GM12878 (cell line): ENCODE measurements at regions not wholly inside any gene's neighbourhood (a gene's known extent, or its start where the extent isn't known, plus 50 kb on each side); places are given as distances from the start of the nearest gene placed in this dataset.

Experiments used
- ATAC-seq: fragments of 200-7000 bp; cut with Tn5 transposase; 3 replicates; pipeline ENCODE4 v1.9.1; 2020; ENCODE audit warnings: mild to moderate bottlenecking, moderate library complexity
- BruUV-seq: library from RNA; stranded (reverse); fragments of 400-500 nt; replicated peaks from 2 replicates; lab custom pipeline; 2021; lab: Mats Ljungman, UMichigan
- CTCF ChIA-PET: fragments of 300-600 bp; sonication (Branson Sonifier 250); formaldehyde crosslinking; extraction: SDS; loops from one replicate; lab custom pipeline; 2021; ENCODE audit warnings: inconsistent platforms; lab: Yijun Ruan, JAX
- POLR2A ChIA-PET: fragments of 350-600 bp; formaldehyde crosslinking; extraction: SDS; loops from one replicate; lab custom pipeline; 2021; ENCODE audit warnings: inconsistent platforms; lab: Charles Lee
- RAD21 ChIA-PET: fragments of 300-600 bp; sonication (Branson Sonifier 250); formaldehyde crosslinking; loops from one replicate; lab custom pipeline; 2023; ENCODE audit warnings: antibody characterized with exemption; ENCODE audit not compliant: unreplicated experiment; lab: Charles Lee
- SMC1A ChIA-PET: fragments of 300-600 bp; sonication (Branson Sonifier 250); formaldehyde crosslinking; loops from one replicate; lab custom pipeline; 2023; ENCODE audit not compliant: unreplicated experiment, uncharacterized antibody; lab: Charles Lee
- DNase-seq: peaks from one replicate; pipeline ENCODE4 v3.0.0-alpha.2; 2011; ENCODE audit warnings: low read depth, low spot score
- FAIRE-seq: peaks from 3 replicates; lab custom pipeline; 2011; peaks lifted over from hg19 to GRCh38; lab: Jason Lieb, UNC
- H2AFZ ChIP-seq: 2 replicates; pipeline ENCODE4 v1.6.0; 2011; ENCODE audit warnings: low read depth, low read length, control low read depth; ENCODE audit not compliant: control insufficient read depth
- H3K27ac ChIP-seq: 2 replicates; pipeline ENCODE4 v1.5.1; 2011; ENCODE audit warnings: control low read depth; ENCODE audit not compliant: control insufficient read depth, insufficient read depth
- H3K27me3 ChIP-seq, 2 experiments: replicated peaks in 1 of 2; 2 replicates each; pipeline versions ENCODE4 v1.6.0 to v1.6.1; 2011; ENCODE audit warnings: low read length in 1 of 2; ENCODE audit not compliant: control insufficient read depth in 2 of 2, insufficient read depth in 2 of 2
- H3K36me3 ChIP-seq, 2 experiments: 2 replicates each; pipeline ENCODE4 v1.5.1; 2011; ENCODE audit warnings: low read length in 1 of 2; ENCODE audit not compliant: control insufficient read depth in 2 of 2, insufficient read depth in 2 of 2
- H3K4me1 ChIP-seq: 2 replicates; pipeline ENCODE4 v1.6.1; 2011; ENCODE audit warnings: mild to moderate bottlenecking, low read length, moderate library complexity, mixed read lengths; ENCODE audit not compliant: control insufficient read depth, insufficient read depth
- H3K4me2 ChIP-seq: 2 replicates; pipeline ENCODE4 v1.6.0; 2011; ENCODE audit warnings: control low read depth; ENCODE audit not compliant: control insufficient read depth, insufficient read depth
- H3K4me3 ChIP-seq: fragments of 200-600 bp; sonication (generic); 2 replicates; pipeline ENCODE4 v1.5.1; 2016
- H3K79me2 ChIP-seq: 2 replicates; pipeline ENCODE4 v1.6.0; 2011; ENCODE audit warnings: low read length; ENCODE audit not compliant: control insufficient read depth, insufficient read depth
- H3K9ac ChIP-seq: 2 replicates; pipeline ENCODE4 v1.8.0; 2011; ENCODE audit warnings: low read length, control low read depth, mixed read lengths; ENCODE audit not compliant: control insufficient read depth, insufficient read depth
- H3K9me3 ChIP-seq: replicated peaks from 3 replicates; pipeline ENCODE4 v1.5.1; 2011; ENCODE audit warnings: mild to moderate bottlenecking, low read length; ENCODE audit not compliant: control insufficient read depth, insufficient read depth
- H4K20me1 ChIP-seq: 2 replicates; pipeline ENCODE4 v1.6.0; 2011; ENCODE audit not compliant: control insufficient read depth, insufficient read depth
- FOXM1 ChIP-seq: IDR thresholded peaks from 2 replicates; pipeline ENCODE4 v1.6.1; 2012; ENCODE audit warnings: low read depth, mild to moderate bottlenecking, inconsistent platforms, low read length, moderate library complexity
- GABPA ChIP-seq: IDR thresholded peaks from 2 replicates; pipeline ENCODE4 v1.6.1; 2014; ENCODE audit warnings: antibody characterized with exemption, low read depth, mild to moderate bottlenecking, inconsistent platforms
- NFYA ChIP-seq: IDR thresholded peaks from 2 replicates; pipeline ENCODE4 v1.6.1; 2011; ENCODE audit warnings: low read depth, mild to moderate bottlenecking, low read length, improper control_type of control experiment, borderline replicate concordance
- PAX5 ChIP-seq: IDR thresholded peaks from 2 replicates; pipeline ENCODE4 v1.6.1; 2011; ENCODE audit warnings: low read depth, low read length, borderline replicate concordance
- POLR2A ChIP-seq: IDR thresholded peaks from 2 replicates; pipeline ENCODE4 v1.6.1; 2011; ENCODE audit warnings: low read depth, mild to moderate bottlenecking, low read length
- POU2F2 ChIP-seq: IDR thresholded peaks from 3 replicates; pipeline ENCODE4 v1.6.1; 2011; ENCODE audit warnings: low read depth, mild to moderate bottlenecking, low read length, borderline replicate concordance
- RFX5 ChIP-seq: IDR thresholded peaks from 2 replicates; pipeline ENCODE4 v1.6.1; 2011; ENCODE audit warnings: low read depth, low read length, improper control_type of control experiment
- SRF ChIP-seq, 2 experiments: IDR thresholded peaks; 2 replicates each; pipeline ENCODE4 v1.6.1; 2011; ENCODE audit warnings: low read depth in 2 of 2, low read length in 2 of 2, mild to moderate bottlenecking in 1 of 2, moderate library complexity in 1 of 2
- ZSCAN29 ChIP-seq: fragments of 450-650 bp; IDR thresholded peaks from 2 replicates; pipeline ENCODE4 v1.6.1; 2017; ENCODE audit warnings: mild to moderate bottlenecking, moderate library complexity
- ZZZ3 ChIP-seq: IDR thresholded peaks from 2 replicates; pipeline ENCODE4 v1.6.1; 2011; ENCODE audit warnings: low read depth; ENCODE audit not compliant: control insufficient read depth, insufficient read length
- in situ Hi-C: fragments of 300-500 bp; cut with MboI; formaldehyde crosslinking; loops from 9 replicates; pipeline ENCODE4 v1.14.3; 2018; ENCODE audit warnings: mixed read lengths
- intact Hi-C: fragments of 100-400 bp; cut with micrococcal nuclease; formaldehyde crosslinking; loops from one replicate; pipeline ENCODE4 v1.14.2; 2022; ENCODE audit not compliant: unreplicated experiment
- TF ChIP-seq, protein P1 (sequence below): fragments of 450-650 bp; IDR thresholded peaks from 2 replicates; pipeline ENCODE4 v1.6.1; 2016; ENCODE audit warnings: mild to moderate bottlenecking, moderate library complexity, borderline replicate concordance

DNA sequence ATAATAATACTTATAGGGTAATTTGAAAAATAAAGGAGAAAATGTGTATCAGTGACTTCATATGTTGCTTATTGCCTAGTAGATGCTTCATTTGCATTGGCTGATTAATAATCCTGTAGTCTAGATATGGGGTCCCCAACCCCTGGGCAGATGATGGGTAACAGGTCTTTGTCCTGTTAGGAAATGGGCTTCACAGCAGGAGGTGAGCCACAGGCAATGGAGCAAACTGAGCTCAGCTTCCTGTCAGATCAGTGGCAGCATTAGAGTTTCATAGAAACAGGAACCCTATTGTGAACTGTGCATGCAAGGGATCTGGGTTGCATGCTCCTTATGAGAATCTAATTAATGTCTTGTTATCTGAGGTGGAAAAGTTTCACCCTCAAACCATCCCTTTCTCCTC, 1049.5 kb upstream of the EPHA7 start:
- Histone ChIP-seq H3K79me2 (no peaks in the 10 kb centered on the region), H3K36me3 (no peaks in the 10 kb centered on the region), H3K4me2 (no peak overlapping the region), H2AFZ (no peak overlapping the region), H3K4me3 (no peak overlapping the region), H4K20me1 (no peaks in the 10 kb centered on the region), H3K9me3 (no peaks in the 10 kb centered on the region), H3K4me1 (no peaks in the 10 kb centered on the region), H3K27ac (no peak overlapping the region), H3K9ac (no peak overlapping the region)
- ATAC-seq: no peak
- intact Hi-C loops: no loop called here
- no peak for FAIRE-seq
- ChIA-PET SMC1A (no interaction called here), POLR2A (no interaction called here), RAD21 (no interaction called here), CTCF (no interaction called here)
- DNase-seq: no peak
- no TSS peak for BruUV-seq
- no peak for TF ChIP-seq PAX5
- TF ChIP-seq GABPA: no peak
- TF ChIP-seq ZZZ3: no peak
- TF ChIP-seq, protein P1, sequence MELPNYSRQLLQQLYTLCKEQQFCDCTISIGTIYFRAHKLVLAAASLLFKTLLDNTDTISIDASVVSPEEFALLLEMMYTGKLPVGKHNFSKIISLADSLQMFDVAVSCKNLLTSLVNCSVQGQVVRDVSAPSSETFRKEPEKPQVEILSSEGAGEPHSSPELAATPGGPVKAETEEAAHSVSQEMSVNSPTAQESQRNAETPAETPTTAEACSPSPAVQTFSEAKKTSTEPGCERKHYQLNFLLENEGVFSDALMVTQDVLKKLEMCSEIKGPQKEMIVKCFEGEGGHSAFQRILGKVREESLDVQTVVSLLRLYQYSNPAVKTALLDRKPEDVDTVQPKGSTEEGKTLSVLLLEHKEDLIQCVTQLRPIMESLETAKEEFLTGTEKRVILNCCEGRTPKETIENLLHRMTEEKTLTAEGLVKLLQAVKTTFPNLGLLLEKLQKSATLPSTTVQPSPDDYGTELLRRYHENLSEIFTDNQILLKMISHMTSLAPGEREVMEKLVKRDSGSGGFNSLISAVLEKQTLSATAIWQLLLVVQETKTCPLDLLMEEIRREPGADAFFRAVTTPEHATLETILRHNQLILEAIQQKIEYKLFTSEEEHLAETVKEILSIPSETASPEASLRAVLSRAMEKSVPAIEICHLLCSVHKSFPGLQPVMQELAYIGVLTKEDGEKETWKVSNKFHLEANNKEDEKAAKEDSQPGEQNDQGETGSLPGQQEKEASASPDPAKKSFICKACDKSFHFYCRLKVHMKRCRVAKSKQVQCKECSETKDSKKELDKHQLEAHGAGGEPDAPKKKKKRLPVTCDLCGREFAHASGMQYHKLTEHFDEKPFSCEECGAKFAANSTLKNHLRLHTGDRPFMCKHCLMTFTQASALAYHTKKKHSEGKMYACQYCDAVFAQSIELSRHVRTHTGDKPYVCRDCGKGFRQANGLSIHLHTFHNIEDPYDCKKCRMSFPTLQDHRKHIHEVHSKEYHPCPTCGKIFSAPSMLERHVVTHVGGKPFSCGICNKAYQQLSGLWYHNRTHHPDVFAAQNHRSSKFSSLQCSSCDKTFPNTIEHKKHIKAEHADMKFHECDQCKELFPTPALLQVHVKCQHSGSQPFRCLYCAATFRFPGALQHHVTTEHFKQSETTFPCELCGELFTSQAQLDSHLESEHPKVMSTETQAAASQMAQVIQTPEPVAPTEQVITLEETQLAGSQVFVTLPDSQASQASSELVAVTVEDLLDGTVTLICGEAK: no peak
- TF ChIP-seq FOXM1: no peak
- TF ChIP-seq SRF (IDR thresholded peaks at IDR 0.05; ENCODE audit: low read depth in 2 of 2, low read length in 2 of 2): no peak
- TF ChIP-seq POU2F2: no peak
- no peak for TF ChIP-seq ZSCAN29
- no peak for TF ChIP-seq POLR2A
- no peak for TF ChIP-seq RFX5
- TF ChIP-seq NFYA: no peak
- TF ChIP-seq, all 136 proteins: peak for 0
- no peaks in the 10 kb centered on the region for H3K27me3 ChIP-seq
- in situ Hi-C loops: no loop called here
